ENCODE measurements at regions not wholly inside any gene's neighbourhood (a gene's known extent, or its start where the extent isn't known, plus 50 kb on each side); places are given as distances from the start of the nearest gene placed in this dataset.

DNA sequence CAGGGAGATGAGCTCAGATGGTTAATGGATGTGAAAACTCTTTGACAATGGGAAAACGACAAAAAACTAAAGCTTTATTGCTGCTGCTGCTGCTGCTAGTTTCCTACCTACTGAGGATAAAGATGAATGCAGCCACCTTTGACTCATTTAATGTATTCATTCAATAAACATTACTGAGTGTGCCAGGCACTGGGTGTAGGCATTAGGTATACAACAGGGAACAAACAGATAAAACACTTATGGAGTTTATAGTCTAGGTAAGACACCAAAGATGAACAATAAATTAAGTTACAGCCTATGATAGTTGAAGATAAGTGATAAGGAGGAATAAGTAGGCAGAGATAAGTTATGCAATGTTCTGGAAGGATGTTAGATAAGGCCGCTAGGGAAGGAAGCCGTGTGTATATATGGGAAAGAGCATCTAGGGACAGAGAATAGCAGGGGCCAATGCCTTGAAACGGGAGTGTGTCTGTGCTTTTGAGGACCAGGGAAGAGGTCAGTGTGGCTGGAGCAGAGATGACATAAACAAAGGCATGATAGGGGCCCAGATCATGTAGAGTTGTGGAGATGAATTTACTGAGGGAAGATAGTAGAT, 477.6 kb downstream of the NTRK2 start:
- H3K4me3 ChIP-seq (ENCODE audit: low read depth, low read length): no peak overlapping the region
- peak; percentile 29; the same call in 1 of the 2 replicates for TF ChIP-seq ZXDB (tag by site-specific recombination; IDR thresholded peaks at IDR 0.05)
- no peak for TF ChIP-seq ZNF555 (tag by site-specific recombination; conservative IDR thresholded peaks at IDR 0.05)
- H3K9me3 ChIP-seq (ENCODE audit: control insufficient read depth, insufficient read depth, low read depth, low read length): no peaks in the 10 kb centered on the region
- H3K4me1 ChIP-seq (ENCODE audit: control insufficient read depth, insufficient read depth, low read length): peaks cover 7% of the 10 kb centered on the region; the same call in 1 of the 2 replicates
- no peak overlapping the region for H3K27ac ChIP-seq (ENCODE audit: extremely low read depth, low read depth, low read length)
- ChIA-PET CTCF (no interaction called here), POLR2A (no interaction called here)
- H3K36me3 ChIP-seq (ENCODE audit: control insufficient read depth in 2 of 2, insufficient read depth in 1 of 2, low read length in 2 of 2): no peaks in the 10 kb centered on the region

GRCh38 chr9:85142968-85143367, 473.4 kb downstream of the NTRK2 start:
- Histone ChIP-seq H3K4me1 (ENCODE audit: control insufficient read depth, insufficient read depth, low read length) (no peaks in the 10 kb centered on the region), H3K27ac (ENCODE audit: extremely low read depth, low read depth, low read length) (no peak overlapping the region), H3K4me3 (ENCODE audit: low read depth, low read length) (no peak overlapping the region), H3K36me3 (ENCODE audit: control insufficient read depth in 2 of 2, insufficient read depth in 1 of 2, low read length in 2 of 2) (no peaks in the 10 kb centered on the region), H3K9me3 (ENCODE audit: control insufficient read depth, insufficient read depth, low read depth, low read length) (no peaks in the 10 kb centered on the region)
- ChIA-PET POLR2A (no interaction called here), CTCF (interaction anchor here (0.5 to 2.2 kb wide), 16 partner anchors 8 to 1336 kb away, joined by 3 to 10 read pairs (median 4); no protein-coding TSS in a partner anchor)
- TF ChIP-seq EGR2 (tag by site-specific recombination; IDR thresholded peaks at IDR 0.05; ENCODE audit: low read depth): no peak
- peak; percentile 42 for TF ChIP-seq ZNF654 (tag by site-specific recombination; IDR thresholded peaks at IDR 0.05; ENCODE audit: low read depth)
- TF ChIP-seq ZFP41 (tag by site-specific recombination; IDR thresholded peaks at IDR 0.05; ENCODE audit: borderline replicate concordance): no peak

GRCh38 chr9:85142496-85142911, 473.0 kb downstream of the NTRK2 start:
- ChIA-PET POLR2A (no interaction called here), CTCF (interaction anchor here (0.5 to 1.5 kb wide), 13 partner anchors 8 to 1335 kb away, joined by 3 to 6 read pairs (median 4); no protein-coding TSS in a partner anchor)
- TF ChIP-seq ZNF426 (tag by site-specific recombination; IDR thresholded peaks at IDR 0.05) (no peak), ZNF555 (tag by site-specific recombination; conservative IDR thresholded peaks at IDR 0.05) (no peak), GFI1B (tag by site-specific recombination; IDR thresholded peaks at IDR 0.05) (no peak), ZNF580 (tag by site-specific recombination; IDR thresholded peaks at IDR 0.05) (no peak), ZNF549 (tag by site-specific recombination; IDR thresholded peaks at IDR 0.05) (no peak), ZNF202 (tag by site-specific recombination; IDR thresholded peaks at IDR 0.05; ENCODE audit: borderline replicate concordance) (no peak), ZNF292 (tag by site-specific recombination; IDR thresholded peaks at IDR 0.05; ENCODE audit: borderline replicate concordance, low read depth) (no peak), ZNF677 (tag by site-specific recombination; IDR thresholded peaks at IDR 0.05) (no peak), ZNF473 (tag by site-specific recombination; IDR thresholded peaks at IDR 0.05) (no peak), ZNF37A (tag by site-specific recombination; IDR thresholded peaks at IDR 0.05) (no peak), SETDB1 (IDR thresholded peaks at IDR 0.05; ENCODE audit: insufficient read length, low read length) (no peak), ZNF777 (tag by site-specific recombination; IDR thresholded peaks at IDR 0.05; ENCODE audit: borderline replicate concordance) (no peak), ZNF121 (tag by site-specific recombination; IDR thresholded peaks at IDR 0.05) (no peak), ZNF112 (tag by site-specific recombination; IDR thresholded peaks at IDR 0.05) (no peak), ZNF302 (tag by site-specific recombination; IDR thresholded peaks at IDR 0.05; ENCODE audit: low read depth) (no peak), ZNF169 (tag by site-specific recombination; IDR thresholded peaks at IDR 0.05) (no peak), BCL6B (tag by site-specific recombination; IDR thresholded peaks at IDR 0.05) (no peak), ZNF544 (tag by site-specific recombination; IDR thresholded peaks at IDR 0.05) (no peak)

More at GRCh38 chr9:85142496-85142911, 473.0 kb downstream of the NTRK2 start:
- no peak overlapping the region for H3K27ac ChIP-seq (ENCODE audit: extremely low read depth, low read depth, low read length)
- H3K36me3 ChIP-seq (ENCODE audit: control insufficient read depth in 2 of 2, insufficient read depth in 1 of 2, low read length in 2 of 2): no peaks in the 10 kb centered on the region
- no peak overlapping the region for H3K4me3 ChIP-seq (ENCODE audit: low read depth, low read length)
- H3K4me1 ChIP-seq (ENCODE audit: control insufficient read depth, insufficient read depth, low read length): no peaks in the 10 kb centered on the region
- H3K9me3 ChIP-seq (ENCODE audit: control insufficient read depth, insufficient read depth, low read depth, low read length): no peaks in the 10 kb centered on the region
